Large intestine (tissue), 3 donors: ENCODE measurements at regions not wholly inside any gene's neighbourhood (a gene's known extent, or its start where the extent isn't known, plus 50 kb on each side); places are given as distances from the start of the nearest gene placed in this dataset.

Experiments used
- DNase-seq, 2 donors: peaks; one replicate each; pipeline versions ENCODE4 v3.0.0 to v3.0.0-alpha.2; 2013
- H3K27ac ChIP-seq: one replicate; pipeline ENCODE4 v1.5.1; 2013; ENCODE audit warnings: low read length
- H3K27me3 ChIP-seq: 2 replicates; pipeline ENCODE4 v1.6.1; 2013; ENCODE audit warnings: low read length; ENCODE audit not compliant: control insufficient read depth, insufficient read depth
- H3K36me3 ChIP-seq: 2 replicates; pipeline ENCODE4 v1.6.1; 2013; ENCODE audit warnings: low read length; ENCODE audit not compliant: control insufficient read depth, insufficient read depth
- H3K4me1 ChIP-seq: one replicate; pipeline ENCODE4 v1.6.1; 2013; ENCODE audit warnings: low read length; ENCODE audit not compliant: control insufficient read depth, insufficient read depth
- H3K4me3 ChIP-seq: one replicate; pipeline ENCODE4 v1.5.1; 2013; ENCODE audit warnings: low read length
- H3K9me3 ChIP-seq: one replicate; pipeline ENCODE4 v1.6.1; 2013; ENCODE audit warnings: mild to moderate bottlenecking, low read depth, low read length, moderate library complexity; ENCODE audit not compliant: control insufficient read depth
- WGBS: methylation state at CpG from one replicate; pipeline ENCODE4 v1.1.5; 2013; ENCODE audit warnings: low lambda C conversion rate; ENCODE audit not compliant: insufficient coverage; 5-methylcytosine and 5-hydroxymethylcytosine counted together

- no peaks in the 10 kb centered on the region for H3K36me3 ChIP-seq
- DNase-seq: no peak
- H3K4me3 ChIP-seq: no peak overlapping the region
- H3K27ac ChIP-seq: no peak overlapping the region
- no peaks in the 10 kb centered on the region for H3K4me1 ChIP-seq
- H3K9me3 ChIP-seq: no peaks in the 10 kb centered on the region
- WGBS: 50% methylated on average over 2 of the region's 6 CpGs
- no peaks in the 10 kb centered on the region for H3K27me3 ChIP-seq
These were observed 224.8 kb upstream of the KLF14 start for GRCh38 chr7:130958846-130959245.

- H3K27me3 ChIP-seq: no peaks in the 10 kb centered on the region
- WGBS: 100% methylated on average over 3 of the region's 9 CpGs
- no peaks in the 10 kb centered on the region for H3K4me1 ChIP-seq
- no peak for DNase-seq
- no peaks in the 10 kb centered on the region for H3K9me3 ChIP-seq
- H3K36me3 ChIP-seq: no peaks in the 10 kb centered on the region
- no peak overlapping the region for H3K4me3 ChIP-seq
- no peak overlapping the region for H3K27ac ChIP-seq
These were observed 225.8 kb upstream of the KLF14 start for GRCh38 chr7:130959743-130960207.

GRCh38 chr7:130960208-130960988, 226.4 kb upstream of the KLF14 start:
- no peak overlapping the region for H3K4me3 ChIP-seq
- H3K4me1 ChIP-seq: no peaks in the 10 kb centered on the region
- 86% methylated on average over 4 of the region's 6 CpGs for WGBS
- H3K9me3 ChIP-seq: no peaks in the 10 kb centered on the region
- H3K27me3 ChIP-seq: no peaks in the 10 kb centered on the region
- H3K36me3 ChIP-seq: no peaks in the 10 kb centered on the region
- DNase-seq: no peak
- H3K27ac ChIP-seq: no peak overlapping the region

GRCh38 chr7:130961128-130961601, 227.2 kb upstream of the KLF14 start:
- H3K4me3 ChIP-seq: no peak overlapping the region

GRCh38 chr7:130962109-130962508, 228.1 kb upstream of the KLF14 start:
- 100% methylated on average over 1 of the region's 2 CpGs for WGBS
- no peak for DNase-seq
- Histone ChIP-seq H3K27me3 (no peaks in the 10 kb centered on the region), H3K4me3 (no peak overlapping the region), H3K9me3 (no peaks in the 10 kb centered on the region), H3K27ac (no peak overlapping the region), H3K36me3 (no peaks in the 10 kb centered on the region), H3K4me1 (no peaks in the 10 kb centered on the region)

More at GRCh38 chr7:130961128-130961601, 227.2 kb upstream of the KLF14 start:
- no peaks in the 10 kb centered on the region for H3K4me1 ChIP-seq
- no peaks in the 10 kb centered on the region for H3K9me3 ChIP-seq
- no peak overlapping the region for H3K27ac ChIP-seq
- no peaks in the 10 kb centered on the region for H3K27me3 ChIP-seq
- 72% methylated on average over 3 of the region's 9 CpGs for WGBS
- no peaks in the 10 kb centered on the region for H3K36me3 ChIP-seq
- no peak for DNase-seq

GRCh38 chr7:130963339-130963738, 229.3 kb upstream of the KLF14 start:
- Histone ChIP-seq H3K27ac (no peak overlapping the region), H3K27me3 (no peaks in the 10 kb centered on the region), H3K4me1 (no peaks in the 10 kb centered on the region), H3K9me3 (no peaks in the 10 kb centered on the region), H3K36me3 (no peaks in the 10 kb centered on the region), H3K4me3 (no peak overlapping the region)
- DNase-seq: no peak
- WGBS: no CpG with 5 or more reads among the region's 5 CpGs

GRCh38 chr7:130965515-130965914, 231.5 kb upstream of the KLF14 start:
- no peaks in the 10 kb centered on the region for H3K27me3 ChIP-seq
- no peak overlapping the region for H3K4me3 ChIP-seq
- no peaks in the 10 kb centered on the region for H3K4me1 ChIP-seq
- no peak overlapping the region for H3K27ac ChIP-seq
- no peaks in the 10 kb centered on the region for H3K9me3 ChIP-seq
- no peaks in the 10 kb centered on the region for H3K36me3 ChIP-seq
- no peak for DNase-seq

GRCh38 chr7:130966246-130967009, 232.4 kb upstream of the KLF14 start:
- no peak for DNase-seq
- Histone ChIP-seq H3K27me3 (no peaks in the 10 kb centered on the region), H3K9me3 (no peaks in the 10 kb centered on the region), H3K36me3 (no peaks in the 10 kb centered on the region), H3K27ac (no peak overlapping the region), H3K4me1 (no peaks in the 10 kb centered on the region), H3K4me3 (no peak overlapping the region)
- no CpG with 5 or more reads among the region's 5 CpGs for WGBS

- no peaks in the 10 kb centered on the region for H3K36me3 ChIP-seq
- H3K27me3 ChIP-seq: no peaks in the 10 kb centered on the region
- DNase-seq: no peak
- H3K9me3 ChIP-seq: no peaks in the 10 kb centered on the region
- no peaks in the 10 kb centered on the region for H3K4me1 ChIP-seq
- H3K27ac ChIP-seq: no peak overlapping the region
- H3K4me3 ChIP-seq: no peak overlapping the region
These were observed 236.2 kb upstream of the KLF14 start for GRCh38 chr7:130970196-130970595.

GRCh38 chr7:130970696-130971095, 236.7 kb upstream of the KLF14 start:
- Histone ChIP-seq H3K27ac (no peak overlapping the region), H3K36me3 (no peaks in the 10 kb centered on the region), H3K4me1 (no peaks in the 10 kb centered on the region), H3K9me3 (no peaks in the 10 kb centered on the region), H3K27me3 (no peaks in the 10 kb centered on the region), H3K4me3 (no peak overlapping the region)
- WGBS: no CpG with 5 or more reads among the region's 1 CpG
- DNase-seq: no peak
